ENCODE measurements at regions not wholly inside any gene's neighbourhood (a gene's known extent, or its start where the extent isn't known, plus 50 kb on each side); places are given as distances from the start of the nearest gene placed in this dataset.

DNA sequence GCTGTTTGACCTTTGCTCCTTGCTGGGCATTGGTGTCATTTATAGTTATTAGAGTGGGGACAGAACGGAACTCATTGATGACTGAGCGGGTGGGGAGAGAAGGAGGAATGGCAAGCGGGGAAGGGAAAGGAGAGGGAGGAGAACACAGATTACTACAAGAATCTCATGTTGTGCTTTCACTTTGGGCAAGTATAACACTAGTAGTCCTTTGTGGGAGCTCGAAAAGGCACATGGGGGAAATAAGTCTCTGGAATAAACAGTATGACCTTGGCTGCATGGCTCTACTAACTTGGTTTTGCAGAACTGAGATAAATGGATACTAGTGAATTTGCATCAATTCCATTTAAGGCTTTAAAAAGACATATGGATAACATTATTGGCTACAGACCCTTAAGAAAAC, 161.7 kb upstream of the NABP1 start:
- H3K36me3 ChIP-seq (ENCODE audit: control insufficient read depth in 2 of 2, extremely low read depth in 1 of 2, insufficient read depth in 2 of 2, low read length in 2 of 2), result no peaks in the 10 kb centered on the region
- no peak overlapping the region for H2AFZ ChIP-seq (ENCODE audit: low read depth, low read length)
- POLR2A ChIA-PET, result no interaction called here
- no peak for FAIRE-seq
- intact Hi-C loops (cut with micrococcal nuclease), result no loop called here
- BruUV-seq (replicated peaks), result no TSS peak
- H3K9me1 ChIP-seq (replicated peaks; ENCODE audit: control insufficient read depth, extremely low read depth, insufficient read depth, low read length), result no peaks in the 10 kb centered on the region
- H3K27ac ChIP-seq (ENCODE audit: insufficient read depth, low read depth, low read length), result no peak overlapping the region
- no peak for DNase-seq (ENCODE audit: low read depth, low spot score)
- no peak for TF ChIP-seq POLR2A (IDR thresholded peaks at IDR 0.05; ENCODE audit: low read depth, low read length)
- TF ChIP-seq EZH2 (IDR thresholded peaks at IDR 0.05; ENCODE audit: borderline replicate concordance, low read depth, low read length, severe bottlenecking), result no peak
- no peak for TF ChIP-seq MYC (IDR thresholded peaks at IDR 0.05; ENCODE audit: low read depth, low read length)
- no peak for TF ChIP-seq FOS (IDR thresholded peaks at IDR 0.05; ENCODE audit: borderline replicate concordance, insufficient read depth, low read length)
- TF ChIP-seq, protein P1, sequence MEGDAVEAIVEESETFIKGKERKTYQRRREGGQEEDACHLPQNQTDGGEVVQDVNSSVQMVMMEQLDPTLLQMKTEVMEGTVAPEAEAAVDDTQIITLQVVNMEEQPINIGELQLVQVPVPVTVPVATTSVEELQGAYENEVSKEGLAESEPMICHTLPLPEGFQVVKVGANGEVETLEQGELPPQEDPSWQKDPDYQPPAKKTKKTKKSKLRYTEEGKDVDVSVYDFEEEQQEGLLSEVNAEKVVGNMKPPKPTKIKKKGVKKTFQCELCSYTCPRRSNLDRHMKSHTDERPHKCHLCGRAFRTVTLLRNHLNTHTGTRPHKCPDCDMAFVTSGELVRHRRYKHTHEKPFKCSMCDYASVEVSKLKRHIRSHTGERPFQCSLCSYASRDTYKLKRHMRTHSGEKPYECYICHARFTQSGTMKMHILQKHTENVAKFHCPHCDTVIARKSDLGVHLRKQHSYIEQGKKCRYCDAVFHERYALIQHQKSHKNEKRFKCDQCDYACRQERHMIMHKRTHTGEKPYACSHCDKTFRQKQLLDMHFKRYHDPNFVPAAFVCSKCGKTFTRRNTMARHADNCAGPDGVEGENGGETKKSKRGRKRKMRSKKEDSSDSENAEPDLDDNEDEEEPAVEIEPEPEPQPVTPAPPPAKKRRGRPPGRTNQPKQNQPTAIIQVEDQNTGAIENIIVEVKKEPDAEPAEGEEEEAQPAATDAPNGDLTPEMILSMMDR (IDR thresholded peaks at IDR 0.05; ENCODE audit: extremely low read depth in 1 of 2, insufficient read depth in 1 of 2, low read depth in 1 of 2, low read length in 2 of 2), result no peak
- TF ChIP-seq JUN (IDR thresholded peaks at IDR 0.05; ENCODE audit: borderline replicate concordance, insufficient read depth, insufficient read length, low read depth), result no peak
- TF ChIP-seq, protein P2, sequence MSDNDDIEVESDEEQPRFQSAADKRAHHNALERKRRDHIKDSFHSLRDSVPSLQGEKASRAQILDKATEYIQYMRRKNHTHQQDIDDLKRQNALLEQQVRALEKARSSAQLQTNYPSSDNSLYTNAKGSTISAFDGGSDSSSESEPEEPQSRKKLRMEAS (IDR thresholded peaks at IDR 0.05; ENCODE audit: insufficient read depth, insufficient read length), result no peak
- TF ChIP-seq POLR2AphosphoS5 (IDR thresholded peaks at IDR 0.05; ENCODE audit: insufficient read depth, low read depth, low read length), result no peak
- TF ChIP-seq GATA2 (IDR thresholded peaks at IDR 0.05; ENCODE audit: insufficient read depth, insufficient read length, low read depth, low read length), result no peak
- no peak overlapping the region for H3K4me3 ChIP-seq (replicated peaks in 1 of 3; ENCODE audit: insufficient read depth in 1 of 3, low read depth in 1 of 3, low read length in 3 of 3)
- no peak overlapping the region for H3K9ac ChIP-seq (replicated peaks; ENCODE audit: extremely low read depth, insufficient read depth, low read length)
- CTCF ChIA-PET, result interaction anchor here (1.9 kb wide), 2 partner anchors 351 to 465 kb away, joined by 8 read pairs; no protein-coding TSS in a partner anchor
- no peaks in the 10 kb centered on the region for H3K9me3 ChIP-seq (replicated peaks; ENCODE audit: control insufficient read depth, insufficient read depth, low read length)
- dilution Hi-C loops (cut with MboI; ENCODE audit: extremely low pct_ligation_motif_present, low sequenced_read_pairs), result no loop called here
- H3K4me1 ChIP-seq (ENCODE audit: control insufficient read depth, extremely low read depth, insufficient read depth, low read length), result no peaks in the 10 kb centered on the region
- H3K27me3 ChIP-seq (ENCODE audit: control insufficient read depth in 2 of 2, insufficient read depth in 2 of 2, low read length in 2 of 2), result peaks cover 5 to 12% of the 10 kb centered on the region in 2 experiments
- no peaks in the 10 kb centered on the region for H3K79me2 ChIP-seq (ENCODE audit: control insufficient read depth, insufficient read depth, low read length)
- H4K20me1 ChIP-seq (replicated peaks; ENCODE audit: control insufficient read depth, extremely low read depth, insufficient read depth, low read length), result no peaks in the 10 kb centered on the region
- H3K4me2 ChIP-seq (ENCODE audit: insufficient read depth, low read length), result no peak overlapping the region

All from endothelial cell of umbilical vein (primary cell).